CD8-positive, alpha-beta memory T cell (primary cell): ENCODE measurements at regions not wholly inside any gene's neighbourhood (a gene's known extent, or its start where the extent isn't known, plus 50 kb on each side); places are given as distances from the start of the nearest gene placed in this dataset.

ENCODE experiments used
- CTCF ChIA-PET: fragments of 350-600 bp; sonication (Branson Sonifier 250); formaldehyde crosslinking; loops from one replicate; lab custom pipeline; 2021; ENCODE audit warnings: antibody characterized with exemption; lab: Charles Lee
- POLR2A ChIA-PET: fragments of 350-600 bp; sonication (Branson Sonifier 250); formaldehyde crosslinking; loops from one replicate; lab custom pipeline; 2021; ENCODE audit warnings: antibody characterized with exemption; lab: Charles Lee
- DNase-seq, 5 donors: peaks; one replicate each; pipeline versions ENCODE4 v3.0.0 to v3.0.0-alpha.2; 2020 to 2022; ENCODE audit warnings: mixed read lengths in 1 of 5
- H3K27ac ChIP-seq: one replicate; pipeline ENCODE4 v1.7.0; 2013; ENCODE audit warnings: low read depth, mild to moderate bottlenecking, low read length, moderate library complexity
- H3K27me3 ChIP-seq: 2 replicates; pipeline ENCODE4 v1.7.0; 2013; ENCODE audit warnings: low read length, mild to moderate bottlenecking; ENCODE audit not compliant: insufficient read depth, poor library complexity, severe bottlenecking
- H3K36me3 ChIP-seq: 2 replicates; pipeline ENCODE4 v1.7.0; 2013; ENCODE audit warnings: mild to moderate bottlenecking, low read length, moderate library complexity; ENCODE audit not compliant: insufficient read depth
- H3K4me1 ChIP-seq: 2 replicates; pipeline ENCODE4 v1.7.0; 2013; ENCODE audit warnings: mild to moderate bottlenecking, low read length, moderate library complexity; ENCODE audit not compliant: insufficient read depth
- H3K4me3 ChIP-seq: 2 replicates; pipeline ENCODE4 v1.7.0; 2013; ENCODE audit warnings: mild to moderate bottlenecking, low read length
- H3K9me3 ChIP-seq: 2 replicates; pipeline ENCODE4 v1.7.0; 2013; ENCODE audit warnings: mild to moderate bottlenecking, low read length
- H3K27ac Mint-ChIP-seq, 8 donors: one replicate each; pipeline ENCODE4 v1.8.0; 2020 to 2021; ENCODE audit warnings: mixed read lengths in 8 of 8, mild to moderate bottlenecking in 6 of 8, inconsistent platforms in 3 of 8, moderate library complexity in 3 of 8
- H3K27me3 Mint-ChIP-seq, 2 donors: one replicate each; pipeline ENCODE4 v1.8.0; 2020 to 2021; ENCODE audit warnings: mixed read lengths in 2 of 2, mild to moderate bottlenecking in 1 of 2, moderate library complexity in 1 of 2
- H3K36me3 Mint-ChIP-seq, 3 donors: one replicate each; pipeline ENCODE4 v1.8.0; 2020 to 2021; ENCODE audit warnings: mixed read lengths in 3 of 3, inconsistent platforms in 1 of 3, mild to moderate bottlenecking in 1 of 3
- H3K4me1 Mint-ChIP-seq, 3 donors: one replicate each; pipeline ENCODE4 v1.8.0; 2020 to 2021; ENCODE audit warnings: mixed read lengths in 3 of 3, inconsistent platforms in 1 of 3, mild to moderate bottlenecking in 1 of 3
- H3K4me3 Mint-ChIP-seq, 7 donors: one replicate each; pipeline ENCODE4 v1.8.0; 2020 to 2021; ENCODE audit warnings: mixed read lengths in 7 of 7, mild to moderate bottlenecking in 6 of 7, moderate library complexity in 4 of 7, inconsistent platforms in 2 of 7
- H3K9me3 Mint-ChIP-seq, 5 donors: one replicate each; pipeline ENCODE4 v1.8.0; 2020 to 2022; ENCODE audit warnings: mixed read lengths in 5 of 5, mild to moderate bottlenecking in 3 of 5, moderate library complexity in 2 of 5, inconsistent platforms in 1 of 5

DNA sequence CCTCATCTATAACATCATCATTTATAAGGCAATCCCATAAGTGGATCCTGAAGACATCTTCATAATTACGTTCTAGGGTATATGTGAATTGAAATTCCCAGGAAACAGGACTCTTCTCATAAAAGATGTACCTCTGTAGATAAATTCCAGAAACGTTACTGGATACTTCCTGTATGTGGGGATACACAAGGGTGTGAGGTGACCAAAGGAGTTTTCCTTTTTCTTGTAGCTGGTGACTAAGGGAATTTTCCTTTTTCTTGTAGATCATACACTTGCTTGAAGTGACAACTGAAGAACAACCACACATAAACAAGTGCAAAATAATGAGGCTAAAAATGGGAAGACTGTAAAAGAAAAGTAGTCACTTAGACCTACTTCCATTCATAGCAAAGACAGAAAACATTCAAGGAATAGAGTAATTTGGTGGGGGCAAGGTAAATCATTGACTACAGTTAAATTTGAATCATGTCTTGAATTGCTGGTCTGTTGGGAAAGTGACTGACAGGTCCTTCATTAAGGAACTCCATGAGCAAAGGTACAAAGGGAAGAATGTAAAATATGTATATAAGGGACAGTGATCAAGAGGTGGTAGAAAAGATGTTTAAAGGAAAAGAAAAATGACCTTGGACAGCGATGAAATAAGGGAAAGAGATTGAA, 53.2 kb upstream of the UBE2E3 start:
- Histone ChIP-seq H3K9me3 (no peaks in the 10 kb centered on the region), H3K27me3 (no peaks in the 10 kb centered on the region), H3K36me3 (no peaks in the 10 kb centered on the region), H3K4me1 (no peaks in the 10 kb centered on the region), H3K4me3 (no peak overlapping the region), H3K27ac (no peak overlapping the region)
- Mint-ChIP-seq H3K4me3 (no peak overlapping the region), H3K9me3 (no peaks in the 10 kb centered on the region), H3K27ac (no peak overlapping the region), H3K36me3 (no peaks in the 10 kb centered on the region), H3K4me1 (no peaks in the 10 kb centered on the region), H3K27me3 (peaks cover 7 to 19% of the 10 kb centered on the region in 2 donors)
- ChIA-PET CTCF (no interaction called here), POLR2A (no interaction called here)
- no peak for DNase-seq

DNA sequence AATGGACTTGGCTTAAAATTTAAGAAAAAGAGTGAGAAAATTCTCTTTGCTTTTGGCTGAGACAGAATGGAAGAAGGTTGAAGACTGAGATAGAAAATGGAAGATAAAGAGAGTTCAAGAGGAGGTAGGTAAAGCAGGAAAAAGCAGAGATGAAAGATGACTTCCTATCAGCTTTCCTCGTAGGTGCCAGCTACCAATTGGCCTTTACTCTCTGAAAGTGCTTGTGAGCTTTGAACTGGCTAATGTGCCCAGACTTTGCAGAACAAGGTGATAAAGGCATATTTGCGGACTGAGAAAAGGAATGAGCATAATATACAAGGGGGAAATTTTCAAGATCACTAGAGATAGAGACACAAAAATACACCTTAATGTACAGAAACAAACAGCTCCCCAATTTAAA, 54.7 kb upstream of the UBE2E3 start:
- POLR2A ChIA-PET: no interaction called here
- CTCF ChIA-PET: no interaction called here
- Histone ChIP-seq H3K36me3 (no peaks in the 10 kb centered on the region), H3K27me3 (no peaks in the 10 kb centered on the region), H3K27ac (no peak overlapping the region), H3K4me1 (no peaks in the 10 kb centered on the region), H3K4me3 (no peak overlapping the region), H3K9me3 (no peaks in the 10 kb centered on the region)
- Mint-ChIP-seq H3K27ac (no peak overlapping the region), H3K9me3 (no peaks in the 10 kb centered on the region), H3K27me3 (peaks cover 8 to 23% of the 10 kb centered on the region in 2 donors), H3K4me1 (no peaks in the 10 kb centered on the region), H3K36me3 (no peaks in the 10 kb centered on the region), H3K4me3 (no peak overlapping the region)
- no peak for DNase-seq

DNA sequence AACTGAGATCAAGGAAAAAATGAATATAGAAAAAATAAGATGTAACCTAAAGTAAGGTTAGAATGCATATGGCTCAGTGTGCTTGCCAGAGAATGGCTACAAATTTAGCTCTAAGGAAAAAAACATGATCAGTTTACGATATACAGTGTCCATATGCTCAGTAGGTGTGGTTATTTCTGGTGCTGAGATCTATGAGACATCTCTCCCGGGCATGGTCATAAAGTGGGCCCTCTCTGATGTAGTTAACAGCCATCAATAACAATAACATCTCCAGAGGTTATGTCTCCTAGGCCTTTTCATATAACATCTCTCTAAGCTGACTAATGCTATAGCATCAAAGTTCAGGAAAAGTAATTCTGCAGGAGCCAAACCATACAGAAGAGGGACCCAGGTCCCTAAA, 56.3 kb upstream of the UBE2E3 start:
- H3K4me3 ChIP-seq: no peak overlapping the region

DNA sequence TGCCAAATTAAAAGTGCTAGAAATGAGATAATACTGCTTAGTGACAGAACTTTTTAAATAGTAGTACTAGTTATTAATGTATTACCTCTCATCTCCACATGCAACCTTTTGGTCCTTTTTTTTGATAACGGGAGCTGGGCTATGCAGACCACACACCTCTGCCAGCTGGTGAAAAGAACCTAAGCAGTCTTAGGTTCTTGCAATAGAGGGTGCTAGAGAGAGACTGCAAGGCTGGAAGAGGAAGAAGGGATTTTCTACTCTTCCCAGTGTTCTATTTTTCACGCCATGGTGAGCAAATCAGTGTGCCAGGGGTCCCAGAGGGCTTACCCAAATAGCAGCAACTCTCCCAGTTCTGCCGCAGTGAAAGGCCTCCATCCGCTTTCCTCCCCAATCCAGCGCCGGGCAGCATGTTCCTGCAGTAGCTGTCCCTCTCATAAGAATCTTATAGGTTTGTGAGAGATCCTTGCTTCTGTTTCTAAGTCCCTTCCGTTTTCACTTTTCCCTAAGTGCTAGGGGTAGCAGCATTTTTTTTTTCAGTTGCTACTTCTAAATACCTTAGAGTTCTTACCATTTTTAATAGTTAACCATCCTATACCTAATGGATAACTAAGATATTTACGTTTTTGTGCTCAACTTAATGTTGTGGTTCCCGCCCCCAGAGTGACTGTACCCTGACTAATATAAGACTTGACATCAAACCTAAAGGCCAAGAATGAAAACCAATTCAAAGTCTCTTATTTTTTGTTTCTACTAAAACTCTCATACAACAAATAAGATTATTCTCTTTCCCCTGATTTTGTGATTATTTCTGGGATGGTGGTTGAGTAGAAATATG, 69.4 kb upstream of the UBE2E3 start:
- Histone ChIP-seq H3K4me3 (no peak overlapping the region), H3K9me3 (no peaks in the 10 kb centered on the region), H3K27ac (no peak overlapping the region), H3K36me3 (no peaks in the 10 kb centered on the region), H3K4me1 (no peaks in the 10 kb centered on the region), H3K27me3 (no peaks in the 10 kb centered on the region)
- ChIA-PET CTCF (no interaction called here), POLR2A (no interaction called here)
- Mint-ChIP-seq H3K27me3 (peaks cover 9 to 27% of the 10 kb centered on the region in 2 donors), H3K27ac (no peak overlapping the region), H3K4me3 (no peak overlapping the region), H3K9me3 (no peaks in the 10 kb centered on the region), H3K36me3 (no peaks in the 10 kb centered on the region), H3K4me1 (no peaks in the 10 kb centered on the region)
- no peak for DNase-seq

More for the DNA sequence above, 56.3 kb upstream of the UBE2E3 start:
- Mint-ChIP-seq H3K27ac (no peak overlapping the region), H3K4me3 (no peak overlapping the region), H3K4me1 (no peaks in the 10 kb centered on the region), H3K9me3 (no peaks in the 10 kb centered on the region), H3K36me3 (no peaks in the 10 kb centered on the region), H3K27me3 (peaks cover 9 to 26% of the 10 kb centered on the region in 2 donors)
- Histone ChIP-seq H3K36me3 (no peaks in the 10 kb centered on the region), H3K27ac (no peak overlapping the region), H3K9me3 (no peaks in the 10 kb centered on the region), H3K4me1 (no peaks in the 10 kb centered on the region), H3K27me3 (no peaks in the 10 kb centered on the region)
- no peak for DNase-seq
- CTCF ChIA-PET: no interaction called here
- POLR2A ChIA-PET: no interaction called here

DNA sequence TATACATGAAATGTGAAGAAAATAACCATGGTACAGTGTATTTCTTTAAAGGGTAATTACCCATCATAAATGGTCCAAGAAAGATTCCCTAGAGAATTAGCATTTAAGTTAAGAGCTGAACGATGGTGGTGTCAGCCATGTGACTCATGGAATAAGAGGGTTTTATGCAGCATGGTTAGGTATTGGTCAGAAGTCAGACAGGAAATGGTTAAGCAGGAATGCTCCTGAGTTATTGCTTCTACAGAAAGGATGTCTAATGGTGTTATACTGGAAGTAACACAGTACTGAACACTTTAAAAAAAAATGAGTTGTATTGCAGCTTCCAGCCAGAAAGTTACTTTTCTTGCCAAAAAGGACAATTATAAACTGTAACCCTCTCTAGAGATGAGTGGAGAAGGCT, 72.7 kb upstream of the UBE2E3 start:
- POLR2A ChIA-PET: no interaction called here
- H3K4me3 Mint-ChIP-seq: no peak overlapping the region

DNA sequence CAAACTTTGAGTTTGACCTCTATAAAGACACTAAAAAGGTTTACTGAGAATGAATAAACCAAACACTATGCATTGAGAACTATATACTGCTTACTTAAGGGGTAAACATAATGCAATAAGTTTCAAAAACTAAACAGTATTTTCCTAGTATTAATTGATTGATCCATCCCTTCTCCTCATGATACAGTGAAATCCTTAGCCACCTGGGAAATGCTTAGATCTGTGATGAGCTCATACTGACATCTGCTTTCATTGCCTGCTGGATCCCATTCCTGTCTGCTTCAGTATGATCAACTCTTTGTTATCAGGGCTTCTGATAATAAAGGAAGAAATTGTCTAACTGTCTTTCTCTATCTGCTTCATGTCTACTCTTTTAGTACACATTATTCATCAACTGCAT, 74.9 kb upstream of the UBE2E3 start:
- H3K4me1 ChIP-seq: no peaks in the 10 kb centered on the region
- H3K27ac ChIP-seq: no peak overlapping the region
- DNase-seq: no peak
- H3K27me3 Mint-ChIP-seq: peaks cover 19 to 38% of the 10 kb centered on the region in 2 donors
- no peaks in the 10 kb centered on the region for H3K9me3 ChIP-seq
- H3K4me1 Mint-ChIP-seq: no peaks in the 10 kb centered on the region
- POLR2A ChIA-PET: no interaction called here
- H3K36me3 ChIP-seq: no peaks in the 10 kb centered on the region
- no peaks in the 10 kb centered on the region for H3K27me3 ChIP-seq
- no peaks in the 10 kb centered on the region for H3K36me3 Mint-ChIP-seq
- no peak overlapping the region for H3K27ac Mint-ChIP-seq
- no peaks in the 10 kb centered on the region for H3K9me3 Mint-ChIP-seq
- H3K4me3 ChIP-seq: no peak overlapping the region
- CTCF ChIA-PET: no interaction called here
- no peak overlapping the region for H3K4me3 Mint-ChIP-seq

More for the DNA sequence above, 72.7 kb upstream of the UBE2E3 start:
- H3K4me1 ChIP-seq: no peaks in the 10 kb centered on the region
- no peaks in the 10 kb centered on the region for H3K4me1 Mint-ChIP-seq
- no peak overlapping the region for H3K27ac Mint-ChIP-seq
- H3K27ac ChIP-seq: no peak overlapping the region
- no peaks in the 10 kb centered on the region for H3K36me3 Mint-ChIP-seq
- no peaks in the 10 kb centered on the region for H3K27me3 ChIP-seq
- CTCF ChIA-PET: no interaction called here
- no peaks in the 10 kb centered on the region for H3K9me3 ChIP-seq
- no peak for DNase-seq
- H3K27me3 Mint-ChIP-seq: peaks cover 16 to 30% of the 10 kb centered on the region in 2 donors
- H3K9me3 Mint-ChIP-seq: no peaks in the 10 kb centered on the region
- no peaks in the 10 kb centered on the region for H3K36me3 ChIP-seq
- no peak overlapping the region for H3K4me3 ChIP-seq

DNA sequence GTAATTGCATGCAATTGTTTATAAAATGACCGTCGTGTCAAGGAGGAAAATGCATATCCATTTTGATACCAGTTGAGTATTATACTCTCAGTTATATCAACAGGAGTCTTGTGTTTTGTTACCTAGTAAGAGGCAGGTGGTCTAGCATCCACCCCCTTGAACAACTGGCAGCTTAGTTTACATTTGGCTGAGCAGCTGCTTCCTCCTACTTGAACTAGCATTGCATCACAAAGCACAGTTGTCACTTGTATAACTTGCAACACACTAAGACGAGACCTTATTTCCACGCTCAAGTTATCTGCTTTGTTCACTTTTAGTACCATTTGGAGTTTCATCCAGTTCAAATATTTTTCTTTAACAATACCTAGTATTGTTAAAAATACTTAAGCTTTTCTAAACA, 75.4 kb upstream of the UBE2E3 start:
- Mint-ChIP-seq H3K27me3 (peaks cover 19 to 38% of the 10 kb centered on the region in 2 donors), H3K4me3 (no peak overlapping the region), H3K27ac (no peak overlapping the region), H3K9me3 (no peaks in the 10 kb centered on the region), H3K36me3 (no peaks in the 10 kb centered on the region), H3K4me1 (no peaks in the 10 kb centered on the region)
- Histone ChIP-seq H3K4me3 (no peak overlapping the region), H3K27ac (no peak overlapping the region), H3K36me3 (no peaks in the 10 kb centered on the region), H3K27me3 (no peaks in the 10 kb centered on the region), H3K9me3 (no peaks in the 10 kb centered on the region), H3K4me1 (no peaks in the 10 kb centered on the region)
- DNase-seq: no peak
- ChIA-PET CTCF (no interaction called here), POLR2A (no interaction called here)

DNA sequence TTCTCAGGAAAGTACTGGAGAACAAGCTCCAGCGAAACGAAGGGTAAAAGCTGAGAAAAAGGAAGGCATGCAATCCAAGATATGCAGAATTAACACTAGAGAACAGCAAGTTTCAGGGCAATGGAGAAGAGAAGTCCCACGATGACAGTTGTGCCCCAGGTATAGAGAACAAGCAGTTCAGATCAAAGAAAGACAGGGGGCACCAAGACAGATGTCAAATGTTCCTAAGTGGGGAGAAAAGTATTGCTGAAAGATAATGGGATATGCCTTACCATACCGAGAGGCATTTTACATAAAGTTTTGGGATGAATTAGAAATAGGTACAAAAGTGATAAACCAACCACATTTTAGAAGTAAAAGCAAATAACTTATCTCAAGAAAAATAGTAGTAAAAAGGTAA, 79.1 kb upstream of the UBE2E3 start:
- no peak overlapping the region for H3K4me3 ChIP-seq
- CTCF ChIA-PET: no interaction called here
- H3K4me3 Mint-ChIP-seq: no peak overlapping the region
- no peaks in the 10 kb centered on the region for H3K36me3 ChIP-seq
- H3K4me1 Mint-ChIP-seq: no peaks in the 10 kb centered on the region
- no peaks in the 10 kb centered on the region for H3K9me3 Mint-ChIP-seq
- H3K27me3 ChIP-seq: no peaks in the 10 kb centered on the region
- POLR2A ChIA-PET: no interaction called here
- H3K27me3 Mint-ChIP-seq: peaks cover 16 to 55% of the 10 kb centered on the region in 2 donors
- H3K9me3 ChIP-seq: no peaks in the 10 kb centered on the region
- H3K4me1 ChIP-seq: no peaks in the 10 kb centered on the region
- no peak for DNase-seq
- H3K36me3 Mint-ChIP-seq: no peaks in the 10 kb centered on the region
- no peak overlapping the region for H3K27ac Mint-ChIP-seq
- H3K27ac ChIP-seq: no peak overlapping the region
